IMR-90 (cell line): ENCODE measurements at regions not wholly inside any gene's neighbourhood (a gene's known extent, or its start where the extent isn't known, plus 50 kb on each side); places are given as distances from the start of the nearest gene placed in this dataset.

ENCODE experiments used
- ATAC-seq: fragments of 200-7000 bp; cut with Tn5 transposase; 2 replicates; pipeline ENCODE4 v1.9.1; 2020; ENCODE audit warnings: low read depth, mild to moderate bottlenecking, moderate library complexity
- BruUV-seq: library from RNA; stranded (reverse); fragments of 400-500 nt; replicated peaks from 2 replicates; lab custom pipeline; 2021; lab: Mats Ljungman, UMichigan
- CTCF ChIA-PET: fragments of 300-600 bp; formaldehyde crosslinking; extraction: SDS; loops from one replicate; lab custom pipeline; 2021; ENCODE audit warnings: antibody characterized with exemption; lab: Yijun Ruan, JAX
- POLR2A ChIA-PET: fragments of 300-600 bp; sonication (Branson Sonifier 250); formaldehyde crosslinking; loops from one replicate; lab custom pipeline; 2022; ENCODE audit warnings: antibody characterized with exemption; ENCODE audit not compliant: unreplicated experiment; lab: Charles Lee
- DNase-seq: peaks from one replicate; pipeline ENCODE4 v3.0.0; 2013
- H2AFZ ChIP-seq: replicated peaks from 2 replicates; pipeline ENCODE3; 2013; ENCODE audit warnings: low read length, mild to moderate bottlenecking; ENCODE audit not compliant: poor library complexity
- H2AK5ac ChIP-seq: 2 replicates; pipeline ENCODE4 v1.6.1; 2013; ENCODE audit warnings: low read depth, low read length, inconsistent platforms
- H2AK9ac ChIP-seq: replicated peaks from 2 replicates; pipeline ENCODE3; 2013; ENCODE audit warnings: mild to moderate bottlenecking, low read depth, low read length, moderate library complexity; ENCODE audit not compliant: poor library complexity
- H2BK120ac ChIP-seq: 2 replicates; pipeline ENCODE4 v1.6.1; 2013; ENCODE audit warnings: low read depth, low read length, inconsistent platforms
- H2BK15ac ChIP-seq: 3 replicates; pipeline ENCODE4 v1.6.1; 2013; ENCODE audit warnings: low read depth, low read length, inconsistent platforms
- H2BK20ac ChIP-seq: 2 replicates; pipeline ENCODE4 v1.6.1; 2013; ENCODE audit warnings: low read depth, mild to moderate bottlenecking, inconsistent platforms, low read length, moderate library complexity
- H2BK5ac ChIP-seq: 2 replicates; pipeline ENCODE4 v1.6.1; 2013; ENCODE audit warnings: mild to moderate bottlenecking, low read depth, low read length, inconsistent platforms; ENCODE audit not compliant: poor library complexity, severe bottlenecking
- H3K14ac ChIP-seq: replicated peaks from 2 replicates; pipeline ENCODE4 v1.6.1; 2013; ENCODE audit warnings: low read depth, low read length, inconsistent platforms
- H3K18ac ChIP-seq: 2 replicates; pipeline ENCODE4 v1.6.1; 2013; ENCODE audit warnings: low read depth, low read length, control low read depth
- H3K23ac ChIP-seq: 2 replicates; pipeline ENCODE4 v1.6.1; 2013; ENCODE audit warnings: low read depth, low read length, inconsistent platforms
- H3K27ac ChIP-seq: 2 replicates; pipeline ENCODE4 v1.5.1; 2013; ENCODE audit warnings: mild to moderate bottlenecking, control low read depth, low read length; ENCODE audit not compliant: insufficient read depth
- H3K27me3 ChIP-seq: 2 replicates; pipeline ENCODE4 v1.6.1; 2013; ENCODE audit warnings: low read length; ENCODE audit not compliant: control insufficient read depth, insufficient read depth
- H3K36me3 ChIP-seq: 2 replicates; pipeline ENCODE4 v1.6.1; 2013; ENCODE audit warnings: low read length, mixed read lengths; ENCODE audit not compliant: control insufficient read depth, insufficient read depth
- H3K4ac ChIP-seq: 2 replicates; pipeline ENCODE4 v1.6.1; 2013; ENCODE audit warnings: low read depth, low read length, inconsistent platforms
- H3K4me1 ChIP-seq: 2 replicates; pipeline ENCODE4 v1.6.1; 2013; ENCODE audit warnings: low read length, mixed read lengths; ENCODE audit not compliant: control insufficient read depth, insufficient read depth
- H3K4me2 ChIP-seq: 2 replicates; pipeline ENCODE4 v1.6.1; 2013; ENCODE audit warnings: low read depth, mild to moderate bottlenecking, control low read depth, low read length, moderate library complexity
- H3K4me3 ChIP-seq: 2 replicates; pipeline ENCODE4 v1.5.1; 2013; ENCODE audit warnings: low read depth, mild to moderate bottlenecking, control low read depth, low read length, moderate library complexity; ENCODE audit not compliant: insufficient read depth
- H3K56ac ChIP-seq: 2 replicates; pipeline ENCODE4 v1.6.1; 2013; ENCODE audit warnings: low read length, inconsistent platforms; ENCODE audit not compliant: insufficient read depth; ENCODE audit errors: extremely low read depth
- H3K79me1 ChIP-seq, 2 experiments: 2 replicates each; pipeline ENCODE4 v1.6.1; 2013; ENCODE audit warnings: low read length in 2 of 2, inconsistent platforms in 1 of 2, low read depth in 1 of 2
- H3K9ac ChIP-seq: 2 replicates; pipeline ENCODE4 v1.6.1; 2013; ENCODE audit warnings: low read depth, low read length, control low read depth
- H3K9me1 ChIP-seq: 2 replicates; pipeline ENCODE4 v1.6.1; 2013; ENCODE audit warnings: low read length, inconsistent platforms; ENCODE audit not compliant: insufficient read depth
- H3K9me3 ChIP-seq: 2 replicates; pipeline ENCODE4 v1.6.1; 2013; ENCODE audit warnings: low read length; ENCODE audit not compliant: control insufficient read depth, insufficient read depth
- H4K20me1 ChIP-seq: 2 replicates; pipeline ENCODE4 v1.6.1; 2013; ENCODE audit warnings: low read length, inconsistent platforms; ENCODE audit not compliant: insufficient read depth
- H4K5ac ChIP-seq: 2 replicates; pipeline ENCODE4 v1.6.1; 2013; ENCODE audit warnings: mild to moderate bottlenecking, low read depth, low read length, control low read depth
- H4K8ac ChIP-seq, 2 experiments: 2 replicates each; pipeline ENCODE4 v1.6.1; 2013; ENCODE audit warnings: low read depth in 2 of 2, low read length in 2 of 2, control low read depth in 1 of 2, inconsistent platforms in 1 of 2
- H4K91ac ChIP-seq: 2 replicates; pipeline ENCODE4 v1.6.1; 2013; ENCODE audit warnings: low read depth, low read length, inconsistent platforms; ENCODE audit not compliant: insufficient read depth
- CEBPB ChIP-seq: IDR thresholded peaks from 2 replicates; pipeline ENCODE4 v1.6.1; 2012; ENCODE audit warnings: low read depth, low read length, improper control_type of control experiment
- FOS ChIP-seq: fragments of 150-350 bp; IDR thresholded peaks from 2 replicates; pipeline ENCODE4 v1.6.1; 2016; ENCODE audit warnings: low read depth, low read length
- MAFK ChIP-seq: IDR thresholded peaks from 2 replicates; pipeline ENCODE4 v1.6.1; 2012; ENCODE audit warnings: low read depth, low read length, improper control_type of control experiment
- MAZ ChIP-seq: IDR thresholded peaks from 2 replicates; pipeline ENCODE4 v1.6.1; 2012; ENCODE audit warnings: low read depth, mild to moderate bottlenecking, low read length, improper control_type of control experiment, moderate library complexity, borderline replicate concordance
- MXI1 ChIP-seq: IDR thresholded peaks from 2 replicates; pipeline ENCODE4 v1.6.1; 2012; ENCODE audit warnings: low read depth, mild to moderate bottlenecking, low read length, moderate library complexity, borderline replicate concordance
- NFE2L2 ChIP-seq: fragments of 150-350 bp; IDR thresholded peaks from 2 replicates; pipeline ENCODE4 v1.6.1; 2016; ENCODE audit warnings: low read depth, mild to moderate bottlenecking, low read length
- RAD21 ChIP-seq: IDR thresholded peaks from 2 replicates; pipeline ENCODE4 v1.6.1; 2012; ENCODE audit warnings: low read length, improper control_type of control experiment
- WGBS, 2 experiments: methylation state at CpG; one replicate each; pipeline versions ENCODE4 v1.1.5 to v1.1.7; 2013; ENCODE audit warnings: missing lambda C conversion rate in 2 of 2; ENCODE audit not compliant: insufficient read length in 1 of 2; ENCODE audit errors: extremely low coverage in 2 of 2; 5-methylcytosine and 5-hydroxymethylcytosine counted together
- dilution Hi-C: fragments of 300-500 bp; cut with HindIII; formaldehyde crosslinking; loops from one replicate; pipeline ENCODE4 v1.14.3; 2018; ENCODE audit warnings: low sequenced_read_pairs; ENCODE audit not compliant: unreplicated experiment
- in situ Hi-C: fragments of 300-500 bp; cut with MboI; formaldehyde crosslinking; loops from 3 replicates; pipeline ENCODE4 v1.14.3; 2019; ENCODE audit warnings: low sequenced_read_pairs, inconsistent platforms, mixed read lengths
- intact Hi-C: fragments of 100-400 bp; cut with micrococcal nuclease; formaldehyde crosslinking; loops from 2 replicates; pipeline ENCODE4 v1.10.0; 2022
- TF ChIP-seq, protein P1 (sequence below): conservative IDR thresholded peaks from 2 replicates; pipeline ENCODE4 v1.5.1; 2012; ENCODE audit warnings: mild to moderate bottlenecking, low read depth, low read length, improper control_type of control experiment

GRCh38 chr10:52890281-52890680 is 117.7 kb upstream of the MBL2 start:
- DNase-seq = no peak
- no TSS peak for BruUV-seq
- no peak overlapping the region for H3K9ac ChIP-seq
- no peak overlapping the region for H2AFZ ChIP-seq
- H3K9me1 ChIP-seq = no peaks in the 10 kb centered on the region
- H3K27ac ChIP-seq = no peak overlapping the region
- WGBS, 2 experiments = no CpG with 5 or more reads among the region's 17 CpGs
- dilution Hi-C loops (no loop called here), intact Hi-C loops (loop anchor here (5.0 kb wide), 1 partner anchor 1962 kb away; no protein-coding TSS in a partner anchor), in situ Hi-C loops (no loop called here)
- H3K4me2 ChIP-seq = no peak overlapping the region
- peaks cover 6% of the 10 kb centered on the region for H3K27me3 ChIP-seq
- H4K91ac ChIP-seq = no peak overlapping the region
- TF ChIP-seq MAZ (no peak), RAD21 (no peak), MXI1 (no peak), MAFK (no peak), FOS (no peak), CEBPB (no peak), NFE2L2 (no peak)
- TF ChIP-seq, protein P1, sequence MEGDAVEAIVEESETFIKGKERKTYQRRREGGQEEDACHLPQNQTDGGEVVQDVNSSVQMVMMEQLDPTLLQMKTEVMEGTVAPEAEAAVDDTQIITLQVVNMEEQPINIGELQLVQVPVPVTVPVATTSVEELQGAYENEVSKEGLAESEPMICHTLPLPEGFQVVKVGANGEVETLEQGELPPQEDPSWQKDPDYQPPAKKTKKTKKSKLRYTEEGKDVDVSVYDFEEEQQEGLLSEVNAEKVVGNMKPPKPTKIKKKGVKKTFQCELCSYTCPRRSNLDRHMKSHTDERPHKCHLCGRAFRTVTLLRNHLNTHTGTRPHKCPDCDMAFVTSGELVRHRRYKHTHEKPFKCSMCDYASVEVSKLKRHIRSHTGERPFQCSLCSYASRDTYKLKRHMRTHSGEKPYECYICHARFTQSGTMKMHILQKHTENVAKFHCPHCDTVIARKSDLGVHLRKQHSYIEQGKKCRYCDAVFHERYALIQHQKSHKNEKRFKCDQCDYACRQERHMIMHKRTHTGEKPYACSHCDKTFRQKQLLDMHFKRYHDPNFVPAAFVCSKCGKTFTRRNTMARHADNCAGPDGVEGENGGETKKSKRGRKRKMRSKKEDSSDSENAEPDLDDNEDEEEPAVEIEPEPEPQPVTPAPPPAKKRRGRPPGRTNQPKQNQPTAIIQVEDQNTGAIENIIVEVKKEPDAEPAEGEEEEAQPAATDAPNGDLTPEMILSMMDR = no peak
- no peaks in the 10 kb centered on the region for H3K9me3 ChIP-seq
- no peaks in the 10 kb centered on the region for H4K20me1 ChIP-seq
- H3K14ac ChIP-seq = no peak overlapping the region
- H2BK120ac ChIP-seq = no peak overlapping the region
- ChIA-PET CTCF (no interaction called here), POLR2A (no interaction called here)
- no peaks in the 10 kb centered on the region for H3K36me3 ChIP-seq
- ATAC-seq = no peak
- H2BK20ac ChIP-seq = no peak overlapping the region
- H3K4ac ChIP-seq = no peak overlapping the region
- no peaks in the 10 kb centered on the region for H3K79me1 ChIP-seq
- no peak overlapping the region for H2AK5ac ChIP-seq
- H3K56ac ChIP-seq = no peak overlapping the region
- no peak overlapping the region for H3K18ac ChIP-seq
- H4K5ac ChIP-seq = no peak overlapping the region
- H3K23ac ChIP-seq = no peak overlapping the region
- no peak overlapping the region for H2BK15ac ChIP-seq
- no peak overlapping the region for H4K8ac ChIP-seq
- no peak overlapping the region for H2BK5ac ChIP-seq
- no peak overlapping the region for H3K4me3 ChIP-seq
- no peak overlapping the region for H2AK9ac ChIP-seq
- H3K4me1 ChIP-seq = no peaks in the 10 kb centered on the region
